HCT116 (cell line): ENCODE measurements at regions not wholly inside any gene's neighbourhood (a gene's known extent, or its start where the extent isn't known, plus 50 kb on each side); places are given as distances from the start of the nearest gene placed in this dataset.

Experiments
- CEBPB ChIP-seq: IDR thresholded peaks from 2 replicates; pipeline ENCODE4 v1.6.1; 2012; ENCODE audit warnings: low read depth
- CTCF ChIP-seq, 3 experiments: fragments of 200-600 bp in 1 of 3; sonication (generic) in 1 of 3; IDR thresholded peaks in 2 of 3; conservative IDR thresholded peaks in 1 of 3; 2 replicates each; pipeline ENCODE4 v1.5.1; 2012 to 2017; ENCODE audit warnings: low read depth in 2 of 3, low read length in 2 of 3, antibody characterized with exemption in 1 of 3, borderline replicate concordance in 1 of 3, control low read depth in 1 of 3, mild to moderate bottlenecking in 1 of 3, mixed read lengths in 1 of 3, mixed run types in 1 of 3, moderate library complexity in 1 of 3; ENCODE audit not compliant: insufficient read depth in 1 of 3
- EZH2 ChIP-seq: fragments of 200-600 bp; sonication (generic); IDR thresholded peaks from 2 replicates; pipeline ENCODE4 v1.6.1; 2017; ENCODE audit warnings: antibody characterized with exemption, mixed run types
- EZH2phosphoT487 ChIP-seq: fragments of 200-600 bp; IDR thresholded peaks from 2 replicates; pipeline ENCODE4 v1.6.1; 2018; ENCODE audit warnings: antibody characterized with exemption, borderline replicate concordance
- JUND ChIP-seq: IDR thresholded peaks from 2 replicates; pipeline ENCODE4 v1.6.1; 2012
- MAX ChIP-seq: IDR thresholded peaks from 2 replicates; pipeline ENCODE4 v1.6.1; 2012
- POLR2A ChIP-seq: IDR thresholded peaks from 2 replicates; pipeline ENCODE4 v1.7.0; 2011; ENCODE audit warnings: borderline replicate concordance; ENCODE audit not compliant: insufficient read depth, insufficient read length; ENCODE audit errors: extremely low read depth
- POLR2AphosphoS5 ChIP-seq: IDR thresholded peaks from 2 replicates; pipeline ENCODE4 v1.6.1; 2011; ENCODE audit warnings: mild to moderate bottlenecking, low read depth, low read length, moderate library complexity
- RAD21 ChIP-seq: IDR thresholded peaks from 2 replicates; pipeline ENCODE4 v1.6.1; 2012; ENCODE audit warnings: low read depth, mild to moderate bottlenecking
- SP1 ChIP-seq: IDR thresholded peaks from 2 replicates; pipeline ENCODE4 v1.6.1; 2012; ENCODE audit warnings: low read depth
- SRF ChIP-seq: IDR thresholded peaks from 2 replicates; pipeline ENCODE4 v1.6.1; 2012; ENCODE audit warnings: low read depth
- TF ChIP-seq, protein P1 (sequence below): IDR thresholded peaks from 2 replicates; pipeline ENCODE4 v1.6.1; 2012

DNA sequence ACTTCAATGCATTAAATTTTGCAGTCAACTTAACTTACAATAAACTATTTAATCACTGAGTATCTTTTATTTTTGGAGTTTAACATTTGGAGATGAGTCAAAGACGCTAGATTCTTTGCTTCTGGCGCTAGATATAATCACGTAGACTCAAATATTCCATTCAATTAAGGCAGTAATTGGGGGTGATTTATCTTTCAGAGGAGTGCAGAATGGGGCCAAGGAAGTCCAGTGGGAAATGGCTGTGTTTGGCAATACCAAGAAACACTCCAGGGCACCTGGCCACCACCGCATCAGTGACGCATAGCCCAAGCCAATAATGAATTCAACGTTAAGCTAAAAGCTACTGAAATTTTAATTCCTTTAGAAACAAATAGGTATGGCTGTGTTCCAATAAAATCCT is 81.2 kb downstream of the PHAX start:
- no peak for TF ChIP-seq JUND
- TF ChIP-seq CTCF (IDR thresholded peaks at IDR 0.05 in 2 of 3, conservative IDR thresholded peaks at IDR 0.05 in 1 of 3; ENCODE audit: borderline replicate concordance in 1 of 3, insufficient read depth in 1 of 3, low read depth in 2 of 3, low read length in 2 of 3) = no peak
- no peak for TF ChIP-seq SRF
- TF ChIP-seq MAX = no peak
- TF ChIP-seq, protein P1, sequence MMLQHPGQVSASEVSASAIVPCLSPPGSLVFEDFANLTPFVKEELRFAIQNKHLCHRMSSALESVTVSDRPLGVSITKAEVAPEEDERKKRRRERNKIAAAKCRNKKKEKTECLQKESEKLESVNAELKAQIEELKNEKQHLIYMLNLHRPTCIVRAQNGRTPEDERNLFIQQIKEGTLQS = no peak
- no peak for TF ChIP-seq POLR2A
- TF ChIP-seq EZH2phosphoT487 = no peak
- no peak for TF ChIP-seq EZH2
- no peak for TF ChIP-seq SP1
- TF ChIP-seq RAD21 = no peak
- no peak for TF ChIP-seq POLR2AphosphoS5
- no peak for TF ChIP-seq CEBPB
